IMR-90 (cell line): ENCODE measurements at regions not wholly inside any gene's neighbourhood (a gene's known extent, or its start where the extent isn't known, plus 50 kb on each side); places are given as distances from the start of the nearest gene placed in this dataset.

Experiments used
- ATAC-seq: fragments of 200-7000 bp; cut with Tn5 transposase; 2 replicates; pipeline ENCODE4 v1.9.1; 2020; ENCODE audit warnings: low read depth, mild to moderate bottlenecking, moderate library complexity
- BruUV-seq: library from RNA; stranded (reverse); fragments of 400-500 nt; replicated peaks from 2 replicates; lab custom pipeline; 2021; lab: Mats Ljungman, UMichigan
- CTCF ChIA-PET: fragments of 300-600 bp; formaldehyde crosslinking; extraction: SDS; loops from one replicate; lab custom pipeline; 2021; ENCODE audit warnings: antibody characterized with exemption; lab: Yijun Ruan, JAX
- POLR2A ChIA-PET: fragments of 300-600 bp; sonication (Branson Sonifier 250); formaldehyde crosslinking; loops from one replicate; lab custom pipeline; 2022; ENCODE audit warnings: antibody characterized with exemption; ENCODE audit not compliant: unreplicated experiment; lab: Charles Lee
- DNase-seq: peaks from one replicate; pipeline ENCODE4 v3.0.0; 2013
- H2AFZ ChIP-seq: replicated peaks from 2 replicates; pipeline ENCODE3; 2013; ENCODE audit warnings: low read length, mild to moderate bottlenecking; ENCODE audit not compliant: poor library complexity
- H2AK5ac ChIP-seq: 2 replicates; pipeline ENCODE4 v1.6.1; 2013; ENCODE audit warnings: low read depth, low read length, inconsistent platforms
- H2AK9ac ChIP-seq: replicated peaks from 2 replicates; pipeline ENCODE3; 2013; ENCODE audit warnings: mild to moderate bottlenecking, low read depth, low read length, moderate library complexity; ENCODE audit not compliant: poor library complexity
- H2BK120ac ChIP-seq: 2 replicates; pipeline ENCODE4 v1.6.1; 2013; ENCODE audit warnings: low read depth, low read length, inconsistent platforms
- H2BK15ac ChIP-seq: 3 replicates; pipeline ENCODE4 v1.6.1; 2013; ENCODE audit warnings: low read depth, low read length, inconsistent platforms
- H2BK20ac ChIP-seq: 2 replicates; pipeline ENCODE4 v1.6.1; 2013; ENCODE audit warnings: low read depth, mild to moderate bottlenecking, inconsistent platforms, low read length, moderate library complexity
- H2BK5ac ChIP-seq: 2 replicates; pipeline ENCODE4 v1.6.1; 2013; ENCODE audit warnings: mild to moderate bottlenecking, low read depth, low read length, inconsistent platforms; ENCODE audit not compliant: poor library complexity, severe bottlenecking
- H3K14ac ChIP-seq: replicated peaks from 2 replicates; pipeline ENCODE4 v1.6.1; 2013; ENCODE audit warnings: low read depth, low read length, inconsistent platforms
- H3K18ac ChIP-seq: 2 replicates; pipeline ENCODE4 v1.6.1; 2013; ENCODE audit warnings: low read depth, low read length, control low read depth
- H3K23ac ChIP-seq: 2 replicates; pipeline ENCODE4 v1.6.1; 2013; ENCODE audit warnings: low read depth, low read length, inconsistent platforms
- H3K27ac ChIP-seq: 2 replicates; pipeline ENCODE4 v1.5.1; 2013; ENCODE audit warnings: mild to moderate bottlenecking, control low read depth, low read length; ENCODE audit not compliant: insufficient read depth
- H3K27me3 ChIP-seq: 2 replicates; pipeline ENCODE4 v1.6.1; 2013; ENCODE audit warnings: low read length; ENCODE audit not compliant: control insufficient read depth, insufficient read depth
- H3K36me3 ChIP-seq: 2 replicates; pipeline ENCODE4 v1.6.1; 2013; ENCODE audit warnings: low read length, mixed read lengths; ENCODE audit not compliant: control insufficient read depth, insufficient read depth
- H3K4ac ChIP-seq: 2 replicates; pipeline ENCODE4 v1.6.1; 2013; ENCODE audit warnings: low read depth, low read length, inconsistent platforms
- H3K4me1 ChIP-seq: 2 replicates; pipeline ENCODE4 v1.6.1; 2013; ENCODE audit warnings: low read length, mixed read lengths; ENCODE audit not compliant: control insufficient read depth, insufficient read depth
- H3K4me2 ChIP-seq: 2 replicates; pipeline ENCODE4 v1.6.1; 2013; ENCODE audit warnings: low read depth, mild to moderate bottlenecking, control low read depth, low read length, moderate library complexity
- H3K4me3 ChIP-seq: 2 replicates; pipeline ENCODE4 v1.5.1; 2013; ENCODE audit warnings: low read depth, mild to moderate bottlenecking, control low read depth, low read length, moderate library complexity; ENCODE audit not compliant: insufficient read depth
- H3K56ac ChIP-seq: 2 replicates; pipeline ENCODE4 v1.6.1; 2013; ENCODE audit warnings: low read length, inconsistent platforms; ENCODE audit not compliant: insufficient read depth; ENCODE audit errors: extremely low read depth
- H3K79me1 ChIP-seq, 2 experiments: 2 replicates each; pipeline ENCODE4 v1.6.1; 2013; ENCODE audit warnings: low read length in 2 of 2, inconsistent platforms in 1 of 2, low read depth in 1 of 2
- H3K9ac ChIP-seq: 2 replicates; pipeline ENCODE4 v1.6.1; 2013; ENCODE audit warnings: low read depth, low read length, control low read depth
- H3K9me1 ChIP-seq: 2 replicates; pipeline ENCODE4 v1.6.1; 2013; ENCODE audit warnings: low read length, inconsistent platforms; ENCODE audit not compliant: insufficient read depth
- H3K9me3 ChIP-seq: 2 replicates; pipeline ENCODE4 v1.6.1; 2013; ENCODE audit warnings: low read length; ENCODE audit not compliant: control insufficient read depth, insufficient read depth
- H4K20me1 ChIP-seq: 2 replicates; pipeline ENCODE4 v1.6.1; 2013; ENCODE audit warnings: low read length, inconsistent platforms; ENCODE audit not compliant: insufficient read depth
- H4K5ac ChIP-seq: 2 replicates; pipeline ENCODE4 v1.6.1; 2013; ENCODE audit warnings: mild to moderate bottlenecking, low read depth, low read length, control low read depth
- H4K8ac ChIP-seq, 2 experiments: 2 replicates each; pipeline ENCODE4 v1.6.1; 2013; ENCODE audit warnings: low read depth in 2 of 2, low read length in 2 of 2, control low read depth in 1 of 2, inconsistent platforms in 1 of 2
- H4K91ac ChIP-seq: 2 replicates; pipeline ENCODE4 v1.6.1; 2013; ENCODE audit warnings: low read depth, low read length, inconsistent platforms; ENCODE audit not compliant: insufficient read depth
- ELK1 ChIP-seq: fragments of 150-350 bp; IDR thresholded peaks from 2 replicates; pipeline ENCODE4 v1.6.1; 2016; ENCODE audit warnings: low read depth, mild to moderate bottlenecking, low read length, moderate library complexity, borderline replicate concordance
- FOS ChIP-seq: fragments of 150-350 bp; IDR thresholded peaks from 2 replicates; pipeline ENCODE4 v1.6.1; 2016; ENCODE audit warnings: low read depth, low read length
- RAD21 ChIP-seq: IDR thresholded peaks from 2 replicates; pipeline ENCODE4 v1.6.1; 2012; ENCODE audit warnings: low read length, improper control_type of control experiment
- RCOR1 ChIP-seq: IDR thresholded peaks from 2 replicates; pipeline ENCODE4 v1.6.1; 2012; ENCODE audit warnings: mild to moderate bottlenecking, low read length, improper control_type of control experiment; ENCODE audit not compliant: insufficient replicate concordance
- RFX5 ChIP-seq: IDR thresholded peaks from 2 replicates; pipeline ENCODE4 v1.8.0; 2012; ENCODE audit warnings: low read depth, mild to moderate bottlenecking, low read length, moderate library complexity
- WGBS, 2 experiments: methylation state at CpG; one replicate each; pipeline versions ENCODE4 v1.1.5 to v1.1.7; 2013; ENCODE audit warnings: missing lambda C conversion rate in 2 of 2; ENCODE audit not compliant: insufficient read length in 1 of 2; ENCODE audit errors: extremely low coverage in 2 of 2; 5-methylcytosine and 5-hydroxymethylcytosine counted together
- dilution Hi-C: fragments of 300-500 bp; cut with HindIII; formaldehyde crosslinking; loops from one replicate; pipeline ENCODE4 v1.14.3; 2018; ENCODE audit warnings: low sequenced_read_pairs; ENCODE audit not compliant: unreplicated experiment
- in situ Hi-C: fragments of 300-500 bp; cut with MboI; formaldehyde crosslinking; loops from 3 replicates; pipeline ENCODE4 v1.14.3; 2019; ENCODE audit warnings: low sequenced_read_pairs, inconsistent platforms, mixed read lengths
- intact Hi-C: fragments of 100-400 bp; cut with micrococcal nuclease; formaldehyde crosslinking; loops from 2 replicates; pipeline ENCODE4 v1.10.0; 2022

- Histone ChIP-seq H2BK120ac (no peak overlapping the region), H3K27me3 (peaks cover 3% of the 10 kb centered on the region), H2AFZ (no peak overlapping the region), H3K56ac (no peak overlapping the region), H3K4me1 (no peaks in the 10 kb centered on the region), H3K4me2 (peak overlapping the region; percentile 48), H2AK5ac (no peak overlapping the region), H3K4ac (no peak overlapping the region), H3K79me1 (no peaks in the 10 kb centered on the region), H4K5ac (no peak overlapping the region), H4K91ac (no peak overlapping the region), H2BK20ac (no peak overlapping the region), H2BK15ac (no peak overlapping the region), H3K18ac (peak overlapping the region; percentile 23; the same call in 1 of the 2 replicates), H2BK5ac (no peak overlapping the region), H3K9me1 (no peaks in the 10 kb centered on the region), H3K14ac (no peak overlapping the region), H3K36me3 (no peaks in the 10 kb centered on the region), H4K20me1 (no peaks in the 10 kb centered on the region), H3K4me3 (peak overlapping the region; percentile 23; the same call in 1 of the 2 replicates), H2AK9ac (no peak overlapping the region), H3K9ac (no peak overlapping the region), H3K27ac (no peak overlapping the region), H3K23ac (no peak overlapping the region), H4K8ac (no peak overlapping the region), H3K9me3 (no peaks in the 10 kb centered on the region)
- WGBS, 2 experiments: no CpG with 5 or more reads among the region's 5 CpGs
- POLR2A ChIA-PET: interaction anchor here (0.6 kb wide), 1 partner anchor 11 kb away, joined by 3 read pairs; no protein-coding TSS in a partner anchor
- BruUV-seq: no TSS peak
- no peak for TF ChIP-seq RFX5
- no peak for TF ChIP-seq RCOR1
- no peak for TF ChIP-seq RAD21
- TF ChIP-seq ELK1: no peak
- no peak for TF ChIP-seq FOS
- in situ Hi-C loops: no loop called here
- peak; percentile 2 for DNase-seq
- intact Hi-C loops: no loop called here
- CTCF ChIA-PET: interaction anchor here (1.6 kb wide), 1 partner anchor 34 kb away, joined by 4 read pairs; no protein-coding TSS in a partner anchor
- peak; percentile 72 for ATAC-seq
- dilution Hi-C loops: no loop called here
Measured at GRCh38 chr17:55635253-55635914, 87.3 kb downstream of the TMEM100 start.
